ENCODE measurements at regions not wholly inside any gene's neighbourhood (a gene's known extent, or its start where the extent isn't known, plus 50 kb on each side); places are given as distances from the start of the nearest gene placed in this dataset.

- no TSS peak for BruUV-seq (replicated peaks)
- no peak for DNase-seq
Measured at GRCh38 chr1:218683242-218683641, 338.1 kb downstream of the TGFB2 start.

GRCh38 chr1:218686258-218686657 lies 341.1 kb downstream of the TGFB2 start:
- no peak for DNase-seq
- no peaks in the 10 kb centered on the region for H3K4me1 ChIP-seq
- no peaks in the 10 kb centered on the region for H3K36me3 Mint-ChIP-seq (ENCODE audit: insufficient read depth, unreplicated experiment)
- no TSS peak for BruUV-seq (replicated peaks)
- H3K36me3 ChIP-seq (ENCODE audit: control insufficient read depth, insufficient read depth, low read length), result no peaks in the 10 kb centered on the region
- no peak overlapping the region for H3K27ac Mint-ChIP-seq (ENCODE audit: unreplicated experiment)
- H3K9me3 Mint-ChIP-seq (ENCODE audit: unreplicated experiment), result no peaks in the 10 kb centered on the region
- H3K9me3 ChIP-seq, result no peaks in the 10 kb centered on the region
- H3K27me3 ChIP-seq (replicated peaks; ENCODE audit: control insufficient read depth, insufficient read depth, low read length), result no peaks in the 10 kb centered on the region
- no peak overlapping the region for H3K4me3 Mint-ChIP-seq (ENCODE audit: unreplicated experiment)
- no peak overlapping the region for H3K4me3 ChIP-seq (ENCODE audit: low read depth, low read length)
- no peak for TF ChIP-seq CTCF (IDR thresholded peaks at IDR 0.05; ENCODE audit: insufficient read depth in 1 of 2, low read depth in 1 of 2, low read length in 1 of 2, severe bottlenecking in 1 of 2, unreplicated experiment in 1 of 2)
- no peaks in the 10 kb centered on the region for H3K27me3 Mint-ChIP-seq (ENCODE audit: insufficient read depth, unreplicated experiment)
- ChIA-PET CTCF (no interaction called here), POLR2A (no interaction called here)
- no peaks in the 10 kb centered on the region for H3K4me1 Mint-ChIP-seq (ENCODE audit: low read depth, unreplicated experiment)
- intact Hi-C loops (cut with micrococcal nuclease; ENCODE audit: unreplicated experiment), result no loop called here

More at GRCh38 chr1:218683242-218683641, 338.1 kb downstream of the TGFB2 start:
- H3K9me3 ChIP-seq, result no peaks in the 10 kb centered on the region
- H3K36me3 ChIP-seq (ENCODE audit: control insufficient read depth, insufficient read depth, low read length), result no peaks in the 10 kb centered on the region
- H3K27me3 ChIP-seq (replicated peaks; ENCODE audit: control insufficient read depth, insufficient read depth, low read length), result no peaks in the 10 kb centered on the region
- intact Hi-C loops (cut with micrococcal nuclease; ENCODE audit: unreplicated experiment), result no loop called here
- CTCF ChIA-PET, result no interaction called here
- TF ChIP-seq CTCF (IDR thresholded peaks at IDR 0.05; ENCODE audit: insufficient read depth in 1 of 2, low read depth in 1 of 2, low read length in 1 of 2, severe bottlenecking in 1 of 2, unreplicated experiment in 1 of 2), result no peak
- Mint-ChIP-seq H3K27ac (ENCODE audit: unreplicated experiment) (no peak overlapping the region), H3K9me3 (ENCODE audit: unreplicated experiment) (peaks cover 9% of the 10 kb centered on the region), H3K4me1 (ENCODE audit: low read depth, unreplicated experiment) (no peaks in the 10 kb centered on the region), H3K4me3 (ENCODE audit: unreplicated experiment) (no peak overlapping the region), H3K27me3 (ENCODE audit: insufficient read depth, unreplicated experiment) (no peaks in the 10 kb centered on the region), H3K36me3 (ENCODE audit: insufficient read depth, unreplicated experiment) (no peaks in the 10 kb centered on the region)
- no peak overlapping the region for H3K4me3 ChIP-seq (ENCODE audit: low read depth, low read length)
- no peaks in the 10 kb centered on the region for H3K4me1 ChIP-seq
- POLR2A ChIA-PET, result no interaction called here

GRCh38 chr1:218686761-218687160 lies 341.6 kb downstream of the TGFB2 start:
- H3K27me3 Mint-ChIP-seq (ENCODE audit: insufficient read depth, unreplicated experiment), result no peaks in the 10 kb centered on the region
- Histone ChIP-seq H3K4me3 (ENCODE audit: low read depth, low read length) (no peak overlapping the region), H3K4me1 (no peaks in the 10 kb centered on the region; the same call in 1 of the 2 replicates), H3K9me3 (no peaks in the 10 kb centered on the region), H3K36me3 (ENCODE audit: control insufficient read depth, insufficient read depth, low read length) (no peaks in the 10 kb centered on the region), H3K27me3 (replicated peaks; ENCODE audit: control insufficient read depth, insufficient read depth, low read length) (no peaks in the 10 kb centered on the region)
- no TSS peak for BruUV-seq (replicated peaks)
- no peaks in the 10 kb centered on the region for H3K4me1 Mint-ChIP-seq (ENCODE audit: low read depth, unreplicated experiment)
- POLR2A ChIA-PET, result no interaction called here
- H3K9me3 Mint-ChIP-seq (ENCODE audit: unreplicated experiment), result no peaks in the 10 kb centered on the region
- intact Hi-C loops (cut with micrococcal nuclease; ENCODE audit: unreplicated experiment), result no loop called here
- no peak overlapping the region for H3K4me3 Mint-ChIP-seq (ENCODE audit: unreplicated experiment)
- no peak overlapping the region for H3K27ac Mint-ChIP-seq (ENCODE audit: unreplicated experiment)
- CTCF ChIA-PET, result no interaction called here
- TF ChIP-seq CTCF (IDR thresholded peaks at IDR 0.05; ENCODE audit: insufficient read depth in 1 of 2, low read depth in 1 of 2, low read length in 1 of 2, severe bottlenecking in 1 of 2, unreplicated experiment in 1 of 2), result no peak
- no peaks in the 10 kb centered on the region for H3K36me3 Mint-ChIP-seq (ENCODE audit: insufficient read depth, unreplicated experiment)
- DNase-seq, result no peak
